Eye (tissue), 1 donor: ENCODE measurements at regions not wholly inside any gene's neighbourhood (a gene's known extent, or its start where the extent isn't known, plus 50 kb on each side); places are given as distances from the start of the nearest gene placed in this dataset.

Experiments used
- DNase-seq: peaks from one replicate; pipeline ENCODE4 v3.0.0-alpha.2; 2015

- peak; percentile 43 for DNase-seq
Measured at GRCh38 chr5:2530609-2531008, 220.9 kb downstream of the IRX2 start.

- no peak for DNase-seq
Measured at GRCh38 chr5:2529371-2530092, 221.9 kb downstream of the IRX2 start.

GRCh38 chr5:2525351-2525750 lies 226.1 kb downstream of the IRX2 start:
- DNase-seq: no peak

- no peak for DNase-seq
Measured at GRCh38 chr5:2524620-2525019, 226.9 kb downstream of the IRX2 start.

GRCh38 chr5:2523180-2523579 lies 228.3 kb downstream of the IRX2 start:
- DNase-seq: no peak

- DNase-seq: no peak
Measured at GRCh38 chr5:2522372-2522771, 229.1 kb downstream of the IRX2 start.

- no peak for DNase-seq
Measured at GRCh38 chr5:2519153-2519552, 232.3 kb downstream of the IRX2 start.

GRCh38 chr5:2517451-2517850 lies 234.0 kb downstream of the IRX2 start:
- DNase-seq: no peak

- DNase-seq: no peak
Measured at GRCh38 chr5:2515180-2515764, 236.2 kb downstream of the IRX2 start.

- no peak for DNase-seq
Measured at GRCh38 chr5:2514484-2514883, 237.0 kb downstream of the IRX2 start.

- no peak for DNase-seq
Measured at GRCh38 chr5:2511706-2512105, 239.8 kb downstream of the IRX2 start.

- DNase-seq: no peak
Measured at GRCh38 chr5:2511126-2511525, 240.4 kb downstream of the IRX2 start.

- no peak for DNase-seq
Measured at GRCh38 chr5:2509527-2509926, 241.9 kb downstream of the IRX2 start.

- no peak for DNase-seq
Measured at GRCh38 chr5:2508514-2508913, 243.0 kb downstream of the IRX2 start.

GRCh38 chr5:2507611-2508010 lies 243.9 kb downstream of the IRX2 start:
- no peak for DNase-seq

GRCh38 chr5:2506603-2507002 lies 244.9 kb downstream of the IRX2 start:
- no peak for DNase-seq

- DNase-seq: no peak
Measured at GRCh38 chr5:2505217-2505616, 246.3 kb downstream of the IRX2 start.

GRCh38 chr5:2502970-2503594 lies 248.4 kb downstream of the IRX2 start:
- DNase-seq: no peak

- no peak for DNase-seq
Measured at GRCh38 chr5:2499917-2500316, 251.6 kb downstream of the IRX2 start.

- peak; percentile 47 for DNase-seq
Measured at GRCh38 chr5:2496891-2497290, 254.6 kb downstream of the IRX2 start.

GRCh38 chr5:2496126-2496525 lies 255.4 kb downstream of the IRX2 start:
- no peak for DNase-seq

GRCh38 chr5:2493356-2493755 lies 258.1 kb downstream of the IRX2 start:
- DNase-seq: no peak

GRCh38 chr5:2492476-2492875 lies 259.0 kb downstream of the IRX2 start:
- DNase-seq: no peak

GRCh38 chr5:2491846-2492245 lies 259.6 kb downstream of the IRX2 start:
- no peak for DNase-seq
